Caco-2 (cell line): ENCODE measurements at regions not wholly inside any gene's neighbourhood (a gene's known extent, or its start where the extent isn't known, plus 50 kb on each side); places are given as distances from the start of the nearest gene placed in this dataset.

Source experiments
- BruUV-seq: library from RNA; stranded (reverse); fragments of 400-500 nt; replicated peaks from 2 replicates; lab custom pipeline; 2021; lab: Mats Ljungman, UMichigan
- CTCF ChIA-PET: fragments of 300-600 bp; sonication (Branson Sonifier 250); formaldehyde crosslinking; loops from one replicate; lab custom pipeline; 2022; ENCODE audit warnings: antibody characterized with exemption; lab: Charles Lee
- POLR2A ChIA-PET: fragments of 300-600 bp; sonication (Branson Sonifier 250); formaldehyde crosslinking; loops from one replicate; lab custom pipeline; 2022; ENCODE audit warnings: antibody characterized with exemption; lab: Charles Lee
- DNase-seq, 2 experiments: peaks; one replicate each; pipeline versions ENCODE4 v3.0.0 to v3.0.0-alpha.2; 2020 to 2022
- H3K27me3 ChIP-seq: replicated peaks from 2 replicates; pipeline ENCODE4 v1.6.0; 2011; ENCODE audit warnings: low read length; ENCODE audit not compliant: control insufficient read depth, insufficient read depth
- H3K36me3 ChIP-seq: 2 replicates; pipeline ENCODE4 v1.5.1; 2011; ENCODE audit warnings: low read length; ENCODE audit not compliant: control insufficient read depth, insufficient read depth
- H3K4me1 ChIP-seq: fragments of 250-450 bp; sonication (Bioruptor Pico); 2 replicates; pipeline ENCODE4 v1.5.1; 2020; ENCODE audit warnings: mild to moderate bottlenecking
- H3K4me3 ChIP-seq: 2 replicates; pipeline ENCODE4 v1.5.1; 2011; ENCODE audit warnings: low read depth, mild to moderate bottlenecking, control low read depth, low read length
- H3K9me3 ChIP-seq: fragments of 250-450 bp; sonication (Bioruptor Pico); 2 replicates; pipeline ENCODE4 v1.5.1; 2020; ENCODE audit warnings: mild to moderate bottlenecking, moderate library complexity
- H3K27ac Mint-ChIP-seq: one replicate; pipeline ENCODE4 v1.8.0; 2022; ENCODE audit warnings: mixed read lengths; ENCODE audit not compliant: unreplicated experiment
- H3K27me3 Mint-ChIP-seq: one replicate; pipeline ENCODE4 v1.8.0; 2022; ENCODE audit warnings: mixed read lengths; ENCODE audit not compliant: insufficient read depth, unreplicated experiment
- H3K36me3 Mint-ChIP-seq: one replicate; pipeline ENCODE4 v1.8.0; 2022; ENCODE audit warnings: mild to moderate bottlenecking, mixed read lengths; ENCODE audit not compliant: insufficient read depth, unreplicated experiment
- H3K4me1 Mint-ChIP-seq: one replicate; pipeline ENCODE4 v1.8.0; 2022; ENCODE audit warnings: low read depth, mixed read lengths; ENCODE audit not compliant: unreplicated experiment
- H3K4me3 Mint-ChIP-seq: one replicate; pipeline ENCODE4 v1.8.0; 2022; ENCODE audit warnings: mild to moderate bottlenecking, moderate library complexity, mixed read lengths; ENCODE audit not compliant: unreplicated experiment
- H3K9me3 Mint-ChIP-seq: one replicate; pipeline ENCODE4 v1.8.0; 2022; ENCODE audit warnings: mixed read lengths; ENCODE audit not compliant: unreplicated experiment
- intact Hi-C: fragments of 100-400 bp; cut with micrococcal nuclease; formaldehyde crosslinking; loops from one replicate; pipeline ENCODE4 v1.10.0; 2022; ENCODE audit not compliant: unreplicated experiment
- TF ChIP-seq, protein P1 (sequence below), 2 experiments: fragments of 200-600 bp in 1 of 2; IDR thresholded peaks; 1 replicate in 1 of 2; 2 replicates in 1 of 2; pipeline versions ENCODE4 v1.5.1 to v1.8.0; 2011 to 2022; ENCODE audit warnings: antibody characterized with exemption in 1 of 2, control low read depth in 1 of 2, inconsistent platforms in 1 of 2, low read depth in 1 of 2, low read length in 1 of 2, mild to moderate bottlenecking in 1 of 2, moderate library complexity in 1 of 2; ENCODE audit not compliant: insufficient read depth in 1 of 2, severe bottlenecking in 1 of 2, unreplicated experiment in 1 of 2

- Mint-ChIP-seq H3K27ac (no peak overlapping the region), H3K36me3 (no peaks in the 10 kb centered on the region), H3K27me3 (peaks cover 4% of the 10 kb centered on the region), H3K4me3 (no peak overlapping the region), H3K4me1 (no peaks in the 10 kb centered on the region), H3K9me3 (no peaks in the 10 kb centered on the region)
- no peak overlapping the region for H3K4me3 ChIP-seq
- ChIA-PET POLR2A (no interaction called here), CTCF (no interaction called here)
- DNase-seq, result no peak
- intact Hi-C loops, result no loop called here
- TF ChIP-seq, protein P1, sequence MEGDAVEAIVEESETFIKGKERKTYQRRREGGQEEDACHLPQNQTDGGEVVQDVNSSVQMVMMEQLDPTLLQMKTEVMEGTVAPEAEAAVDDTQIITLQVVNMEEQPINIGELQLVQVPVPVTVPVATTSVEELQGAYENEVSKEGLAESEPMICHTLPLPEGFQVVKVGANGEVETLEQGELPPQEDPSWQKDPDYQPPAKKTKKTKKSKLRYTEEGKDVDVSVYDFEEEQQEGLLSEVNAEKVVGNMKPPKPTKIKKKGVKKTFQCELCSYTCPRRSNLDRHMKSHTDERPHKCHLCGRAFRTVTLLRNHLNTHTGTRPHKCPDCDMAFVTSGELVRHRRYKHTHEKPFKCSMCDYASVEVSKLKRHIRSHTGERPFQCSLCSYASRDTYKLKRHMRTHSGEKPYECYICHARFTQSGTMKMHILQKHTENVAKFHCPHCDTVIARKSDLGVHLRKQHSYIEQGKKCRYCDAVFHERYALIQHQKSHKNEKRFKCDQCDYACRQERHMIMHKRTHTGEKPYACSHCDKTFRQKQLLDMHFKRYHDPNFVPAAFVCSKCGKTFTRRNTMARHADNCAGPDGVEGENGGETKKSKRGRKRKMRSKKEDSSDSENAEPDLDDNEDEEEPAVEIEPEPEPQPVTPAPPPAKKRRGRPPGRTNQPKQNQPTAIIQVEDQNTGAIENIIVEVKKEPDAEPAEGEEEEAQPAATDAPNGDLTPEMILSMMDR (IDR thresholded peaks at IDR 0.05; ENCODE audit: insufficient read depth in 1 of 2, low read depth in 1 of 2, low read length in 1 of 2, severe bottlenecking in 1 of 2, unreplicated experiment in 1 of 2), result no peak
- H3K9me3 ChIP-seq, result no peaks in the 10 kb centered on the region
- no peaks in the 10 kb centered on the region for H3K27me3 ChIP-seq
- H3K36me3 ChIP-seq, result no peaks in the 10 kb centered on the region
- BruUV-seq, result no TSS peak
- H3K4me1 ChIP-seq, result no peaks in the 10 kb centered on the region
Measured at GRCh38 chr4:187183826-187184225, 460.2 kb upstream of the FAT1 start.

- no peaks in the 10 kb centered on the region for H3K27me3 ChIP-seq
- H3K4me1 Mint-ChIP-seq, result no peaks in the 10 kb centered on the region
- no peaks in the 10 kb centered on the region for H3K4me1 ChIP-seq
- H3K36me3 Mint-ChIP-seq, result no peaks in the 10 kb centered on the region
- peaks cover 4% of the 10 kb centered on the region for H3K27me3 Mint-ChIP-seq
- no TSS peak for BruUV-seq
- no peak overlapping the region for H3K4me3 ChIP-seq
- H3K27ac Mint-ChIP-seq, result no peak overlapping the region
- DNase-seq, result no peak
- H3K9me3 Mint-ChIP-seq, result no peaks in the 10 kb centered on the region
- TF ChIP-seq, protein P1 (IDR thresholded peaks at IDR 0.05; ENCODE audit: insufficient read depth in 1 of 2, low read depth in 1 of 2, low read length in 1 of 2, severe bottlenecking in 1 of 2, unreplicated experiment in 1 of 2), result no peak
- ChIA-PET POLR2A (no interaction called here), CTCF (no interaction called here)
- no peak overlapping the region for H3K4me3 Mint-ChIP-seq
- intact Hi-C loops, result no loop called here
- no peaks in the 10 kb centered on the region for H3K36me3 ChIP-seq
- no peaks in the 10 kb centered on the region for H3K9me3 ChIP-seq
Measured at GRCh38 chr4:187184508-187184907, 460.9 kb upstream of the FAT1 start.

GRCh38 chr4:187188118-187188517 lies 464.5 kb upstream of the FAT1 start:
- no peaks in the 10 kb centered on the region for H3K9me3 ChIP-seq
- Mint-ChIP-seq H3K4me3 (no peak overlapping the region), H3K4me1 (no peaks in the 10 kb centered on the region), H3K9me3 (no peaks in the 10 kb centered on the region), H3K27ac (no peak overlapping the region), H3K27me3 (peaks cover 4% of the 10 kb centered on the region), H3K36me3 (no peaks in the 10 kb centered on the region)
- no peak overlapping the region for H3K4me3 ChIP-seq
- TF ChIP-seq, protein P1 (IDR thresholded peaks at IDR 0.05; ENCODE audit: insufficient read depth in 1 of 2, low read depth in 1 of 2, low read length in 1 of 2, severe bottlenecking in 1 of 2, unreplicated experiment in 1 of 2), result no peak
- no TSS peak for BruUV-seq
- no peak for DNase-seq
- intact Hi-C loops, result no loop called here
- H3K4me1 ChIP-seq, result no peaks in the 10 kb centered on the region
- no peaks in the 10 kb centered on the region for H3K36me3 ChIP-seq
- ChIA-PET POLR2A (no interaction called here), CTCF (no interaction called here)
- H3K27me3 ChIP-seq, result no peaks in the 10 kb centered on the region
